Smooth muscle cell (in vitro differentiated cells): ENCODE measurements at regions not wholly inside any gene's neighbourhood (a gene's known extent, or its start where the extent isn't known, plus 50 kb on each side); places are given as distances from the start of the nearest gene placed in this dataset.

ENCODE experiments used
- DNase-seq: peaks from one replicate; lab custom pipeline; 2025; ENCODE audit not compliant: unreplicated experiment; lab: John Stamatoyannopoulos, UW
- H2AFZ ChIP-seq: fragments of 200-600 bp; sonication (generic); 2 replicates; pipeline ENCODE4 v1.6.0; 2016; ENCODE audit warnings: antibody characterized with exemption, low read depth, mild to moderate bottlenecking
- H3F3A ChIP-seq: fragments of 200-600 bp; sonication (generic); 2 replicates; pipeline ENCODE4 v1.6.0; 2017; ENCODE audit warnings: antibody characterized with exemption, low read depth
- H3K27ac ChIP-seq: fragments of 200-600 bp; sonication (generic); 2 replicates; pipeline ENCODE4 v1.5.1; 2016; ENCODE audit warnings: low read depth, mild to moderate bottlenecking
- H3K27me3 ChIP-seq: fragments of 200-600 bp; sonication (generic); 2 replicates; pipeline ENCODE4 v1.6.1; 2016; ENCODE audit warnings: low read depth, mild to moderate bottlenecking
- H3K36me3 ChIP-seq: fragments of 200-600 bp; sonication (generic); 2 replicates; pipeline ENCODE4 v1.5.1; 2016; ENCODE audit warnings: low read depth
- H3K4me1 ChIP-seq: fragments of 200-600 bp; sonication (generic); 2 replicates; pipeline ENCODE4 v1.5.1; 2016; ENCODE audit warnings: low read depth
- H3K4me2 ChIP-seq: fragments of 200-600 bp; sonication (generic); 2 replicates; pipeline ENCODE4 v1.6.0; 2016; ENCODE audit warnings: mild to moderate bottlenecking
- H3K4me3 ChIP-seq: fragments of 200-600 bp; sonication (generic); 2 replicates; pipeline ENCODE4 v1.5.1; 2016; ENCODE audit warnings: mild to moderate bottlenecking
- H3K79me2 ChIP-seq: fragments of 200-600 bp; sonication (generic); 2 replicates; pipeline ENCODE4 v1.6.0; 2016; ENCODE audit warnings: low read depth, mild to moderate bottlenecking
- H3K9ac ChIP-seq: fragments of 200-600 bp; sonication (generic); 2 replicates; pipeline ENCODE4 v1.6.0; 2016; ENCODE audit warnings: low read depth
- H3K9me3 ChIP-seq: fragments of 200-600 bp; sonication (generic); replicated peaks from 2 replicates; pipeline ENCODE4 v1.5.1; 2016; ENCODE audit warnings: low read depth
- H4K20me1 ChIP-seq: fragments of 200-600 bp; sonication (generic); 2 replicates; pipeline ENCODE4 v1.6.0; 2016; ENCODE audit warnings: low read depth
- WGBS: methylation state at CpG from one replicate; pipeline ENCODE4 v1.1.7; 2016; ENCODE audit warnings: low lambda C conversion rate; 5-methylcytosine and 5-hydroxymethylcytosine counted together
- TF ChIP-seq, protein P1 (sequence below): fragments of 200-600 bp; sonication (generic); IDR thresholded peaks from 2 replicates; pipeline ENCODE4 v1.5.1; 2017; ENCODE audit warnings: borderline replicate concordance, mild to moderate bottlenecking, antibody characterized with exemption; ENCODE audit not compliant: insufficient read depth, poor library complexity, severe bottlenecking

DNA sequence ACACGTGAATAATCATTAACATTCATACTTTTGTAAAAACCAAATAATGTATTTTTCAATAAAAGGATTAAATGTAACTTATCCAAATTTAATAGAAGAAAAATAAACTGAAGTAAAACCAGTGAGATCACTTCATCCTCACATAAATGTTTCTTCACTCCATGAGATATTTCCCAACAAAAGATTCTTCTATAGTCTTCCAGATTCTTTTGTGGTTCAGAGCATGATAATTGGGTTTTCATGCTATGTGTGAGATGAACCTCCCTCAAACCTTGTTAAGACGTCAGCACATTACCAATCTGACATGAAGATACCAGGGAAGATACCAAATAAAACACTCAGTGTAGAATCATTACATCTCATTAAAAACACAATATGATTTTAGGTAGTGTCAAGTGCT is 62.9 kb upstream of the OXGR1 start:
- TF ChIP-seq, protein P1, sequence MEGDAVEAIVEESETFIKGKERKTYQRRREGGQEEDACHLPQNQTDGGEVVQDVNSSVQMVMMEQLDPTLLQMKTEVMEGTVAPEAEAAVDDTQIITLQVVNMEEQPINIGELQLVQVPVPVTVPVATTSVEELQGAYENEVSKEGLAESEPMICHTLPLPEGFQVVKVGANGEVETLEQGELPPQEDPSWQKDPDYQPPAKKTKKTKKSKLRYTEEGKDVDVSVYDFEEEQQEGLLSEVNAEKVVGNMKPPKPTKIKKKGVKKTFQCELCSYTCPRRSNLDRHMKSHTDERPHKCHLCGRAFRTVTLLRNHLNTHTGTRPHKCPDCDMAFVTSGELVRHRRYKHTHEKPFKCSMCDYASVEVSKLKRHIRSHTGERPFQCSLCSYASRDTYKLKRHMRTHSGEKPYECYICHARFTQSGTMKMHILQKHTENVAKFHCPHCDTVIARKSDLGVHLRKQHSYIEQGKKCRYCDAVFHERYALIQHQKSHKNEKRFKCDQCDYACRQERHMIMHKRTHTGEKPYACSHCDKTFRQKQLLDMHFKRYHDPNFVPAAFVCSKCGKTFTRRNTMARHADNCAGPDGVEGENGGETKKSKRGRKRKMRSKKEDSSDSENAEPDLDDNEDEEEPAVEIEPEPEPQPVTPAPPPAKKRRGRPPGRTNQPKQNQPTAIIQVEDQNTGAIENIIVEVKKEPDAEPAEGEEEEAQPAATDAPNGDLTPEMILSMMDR = no peak
- Histone ChIP-seq H3K27ac (no peak overlapping the region), H3K36me3 (no peaks in the 10 kb centered on the region), H4K20me1 (no peaks in the 10 kb centered on the region), H3K9ac (no peak overlapping the region), H3F3A (no peaks in the 10 kb centered on the region), H3K4me1 (peaks cover 12% of the 10 kb centered on the region), H3K79me2 (no peaks in the 10 kb centered on the region), H3K4me3 (no peak overlapping the region), H3K27me3 (no peaks in the 10 kb centered on the region), H3K9me3 (no peaks in the 10 kb centered on the region), H2AFZ (no peak overlapping the region), H3K4me2 (no peak overlapping the region)
- WGBS = 78% methylated on average over 2 of the region's 2 CpGs
- no peak for DNase-seq

DNA sequence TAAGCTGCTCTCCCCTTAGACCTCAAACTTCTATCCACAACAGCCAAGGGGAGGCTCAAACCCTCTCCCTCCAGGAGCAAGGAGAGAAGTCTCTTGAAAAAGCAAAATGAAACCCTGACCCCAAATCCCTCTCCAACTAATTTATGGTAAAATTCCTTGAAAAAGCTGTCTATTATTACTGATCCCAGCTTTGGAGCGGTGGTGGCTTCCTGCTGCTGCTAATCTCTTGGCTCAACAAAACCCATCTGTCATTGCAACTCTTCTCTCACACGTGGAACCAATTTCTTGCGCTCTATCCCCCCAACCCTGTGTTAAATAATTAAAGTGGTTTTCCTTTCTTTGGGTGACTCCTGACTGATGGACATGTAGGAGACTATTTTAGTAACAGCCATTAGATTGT is 64.1 kb upstream of the OXGR1 start:
- no peaks in the 10 kb centered on the region for H3K36me3 ChIP-seq
- peak overlapping the region; percentile 31 for H3K4me2 ChIP-seq
- no peak overlapping the region for H3K9ac ChIP-seq
- no peak overlapping the region for H3K4me3 ChIP-seq
- no peaks in the 10 kb centered on the region for H3K27me3 ChIP-seq
- H2AFZ ChIP-seq = peak overlapping the region; percentile 14
- peaks cover 12% of the 10 kb centered on the region for H3K4me1 ChIP-seq
- no peak overlapping the region for H3K27ac ChIP-seq
- TF ChIP-seq, protein P1 = no peak
- 53% methylated on average over 3 of the region's 3 CpGs for WGBS
- H3K9me3 ChIP-seq = no peaks in the 10 kb centered on the region
- DNase-seq = no peak
- H4K20me1 ChIP-seq = no peaks in the 10 kb centered on the region
- H3K79me2 ChIP-seq = no peaks in the 10 kb centered on the region
- no peaks in the 10 kb centered on the region for H3F3A ChIP-seq

DNA sequence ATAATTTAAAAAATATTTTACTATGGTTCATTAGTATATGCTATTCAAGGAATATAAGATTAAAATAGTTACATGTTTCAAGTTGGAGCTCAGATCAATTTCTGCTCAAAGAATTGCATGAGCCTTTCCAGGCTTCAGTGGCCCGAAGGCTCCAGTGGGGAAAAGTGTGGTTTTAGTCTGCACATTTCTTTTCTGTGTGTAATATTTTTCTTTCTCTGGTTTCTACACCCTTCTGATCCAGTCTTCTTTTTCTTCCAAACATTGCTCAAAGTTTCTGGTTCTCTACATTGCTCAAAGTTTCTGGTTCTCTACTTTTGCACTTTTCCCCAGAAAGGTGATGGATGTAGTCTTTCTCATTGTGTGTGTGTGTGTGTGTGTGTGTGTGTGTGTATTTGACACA is 64.7 kb upstream of the OXGR1 start:
- H3K9ac ChIP-seq = no peak overlapping the region
- H3K4me2 ChIP-seq = peak overlapping the region; percentile 31
- H3K27me3 ChIP-seq = no peaks in the 10 kb centered on the region
- H3K27ac ChIP-seq = no peak overlapping the region
- H3K9me3 ChIP-seq = no peaks in the 10 kb centered on the region
- H3K4me3 ChIP-seq = no peak overlapping the region
- TF ChIP-seq, protein P1 = no peak
- no peaks in the 10 kb centered on the region for H4K20me1 ChIP-seq
- no peak overlapping the region for H2AFZ ChIP-seq
- no peaks in the 10 kb centered on the region for H3K79me2 ChIP-seq
- WGBS = 35% methylated on average over 1 of the region's 1 CpG
- no peak for DNase-seq
- H3K4me1 ChIP-seq = peaks cover 12% of the 10 kb centered on the region
- H3K36me3 ChIP-seq = no peaks in the 10 kb centered on the region
- H3F3A ChIP-seq = no peaks in the 10 kb centered on the region

DNA sequence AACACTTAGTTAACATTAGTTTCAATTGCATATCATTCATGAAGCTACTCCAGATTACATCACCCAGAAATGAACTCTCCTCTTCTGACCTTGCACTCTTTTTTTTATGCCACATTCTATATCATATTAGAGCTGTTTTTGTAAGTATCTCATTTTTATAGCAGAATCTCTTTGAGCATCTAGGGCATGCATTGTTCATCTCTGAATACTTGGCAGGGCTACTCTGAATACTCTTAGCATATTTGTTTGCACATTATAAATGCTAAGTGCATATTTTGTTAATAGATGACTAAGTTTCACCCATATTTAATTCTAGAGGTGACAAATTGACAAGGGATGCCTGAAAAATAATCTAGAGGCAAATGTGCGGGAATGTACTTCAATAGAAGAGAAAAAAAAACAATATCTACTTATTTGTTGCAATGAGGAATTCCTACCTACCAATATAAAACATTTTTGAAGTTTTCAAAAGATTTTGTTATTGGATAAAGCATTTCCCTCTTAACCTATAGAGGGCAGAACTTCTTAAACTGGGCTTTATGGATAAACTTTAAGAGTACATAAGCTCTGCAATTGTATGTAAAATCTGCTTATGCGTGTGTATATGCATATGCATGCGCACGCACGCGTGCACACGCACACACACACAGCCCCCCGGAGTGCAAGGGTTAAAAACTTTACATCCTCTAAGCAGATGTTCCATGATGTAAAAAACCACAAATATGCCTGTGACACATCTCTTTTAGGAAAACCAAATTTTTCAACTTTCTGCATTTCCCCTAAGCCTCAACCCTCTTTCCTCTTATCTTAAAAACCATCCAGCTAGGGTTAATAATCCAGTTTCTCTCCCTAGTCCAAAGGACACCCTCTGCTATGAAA is 73.0 kb upstream of the OXGR1 start:
- H3K9ac ChIP-seq = no peak overlapping the region
- H3K27ac ChIP-seq = no peak overlapping the region
- no peaks in the 10 kb centered on the region for H3K79me2 ChIP-seq
- H2AFZ ChIP-seq = no peak overlapping the region
- DNase-seq = no peak
- no peaks in the 10 kb centered on the region for H4K20me1 ChIP-seq
- 92% methylated on average over 8 of the region's 8 CpGs for WGBS
- H3K27me3 ChIP-seq = no peaks in the 10 kb centered on the region
- no peak overlapping the region for H3K4me2 ChIP-seq
- no peaks in the 10 kb centered on the region for H3K4me1 ChIP-seq
- no peak overlapping the region for H3K4me3 ChIP-seq
- H3F3A ChIP-seq = no peaks in the 10 kb centered on the region
- no peaks in the 10 kb centered on the region for H3K9me3 ChIP-seq
- TF ChIP-seq, protein P1 = no peak
- no peaks in the 10 kb centered on the region for H3K36me3 ChIP-seq
